HG03175 (cell line): ENCODE measurements at regions not wholly inside any gene's neighbourhood (a gene's known extent, or its start where the extent isn't known, plus 50 kb on each side); places are given as distances from the start of the nearest gene placed in this dataset.
"Not testable (repeated sequence)": the region's sequence is repeated elsewhere in the genome, so short reads cannot be mapped to it uniquely, and the experiment has no call there.

ENCODE experiments used
- ATAC-seq: cut with Tn5 transposase; IDR thresholded peaks from one replicate; pipeline ENCODE4 v1.9.1; 2021; ENCODE audit warnings: mild to moderate bottlenecking, moderate library complexity; ENCODE audit not compliant: unreplicated experiment

- no peak for ATAC-seq
These were observed 1257.2 kb upstream of the CHAC2 start for GRCh38 chr2:52510432-52510831.

GRCh38 chr2:52502476-52502860 is 1265.1 kb upstream of the CHAC2 start:
- no peak for ATAC-seq

GRCh38 chr2:52501715-52502475 is 1265.7 kb upstream of the CHAC2 start:
- ATAC-seq, result no peak

- ATAC-seq, result no peak
These were observed 1267.0 kb upstream of the CHAC2 start for GRCh38 chr2:52500561-52500960.

GRCh38 chr2:52498077-52498750 is 1269.4 kb upstream of the CHAC2 start:
- no peak for ATAC-seq

GRCh38 chr2:52495816-52496215 is 1271.8 kb upstream of the CHAC2 start:
- no peak for ATAC-seq

GRCh38 chr2:52477166-52477565 is 1290.4 kb upstream of the CHAC2 start:
- no peak for ATAC-seq

GRCh38 chr2:52475590-52475989 is 1292.0 kb upstream of the CHAC2 start:
- ATAC-seq, result no peak

- no peak for ATAC-seq
These were observed 1293.5 kb upstream of the CHAC2 start for GRCh38 chr2:52474091-52474490.

- no peak for ATAC-seq
These were observed 1294.1 kb upstream of the CHAC2 start for GRCh38 chr2:52473526-52473925.

GRCh38 chr2:52470457-52470856 is 1297.1 kb upstream of the CHAC2 start:
- not testable (repeated sequence) for ATAC-seq

GRCh38 chr2:52467189-52467588 is 1300.4 kb upstream of the CHAC2 start:
- no peak for ATAC-seq

- no peak for ATAC-seq
These were observed 1302.3 kb upstream of the CHAC2 start for GRCh38 chr2:52465287-52465686.

- ATAC-seq, result no peak
These were observed 1304.1 kb upstream of the CHAC2 start for GRCh38 chr2:52463457-52463856.

- ATAC-seq, result no peak
These were observed 1310.8 kb upstream of the CHAC2 start for GRCh38 chr2:52456561-52457377.

- no peak for ATAC-seq
These were observed 1312.6 kb upstream of the CHAC2 start for GRCh38 chr2:52454962-52455361.

GRCh38 chr2:52452201-52452600 is 1315.4 kb upstream of the CHAC2 start:
- no peak for ATAC-seq

- ATAC-seq, result no peak
These were observed 1321.9 kb upstream of the CHAC2 start for GRCh38 chr2:52445686-52446085.

- no peak for ATAC-seq
These were observed 1336.2 kb upstream of the CHAC2 start for GRCh38 chr2:52431352-52431760.

GRCh38 chr2:52429740-52430139 is 1337.9 kb upstream of the CHAC2 start:
- no peak for ATAC-seq

GRCh38 chr2:52429171-52429570 is 1338.4 kb upstream of the CHAC2 start:
- ATAC-seq, result no peak

- ATAC-seq, result no peak
These were observed 1339.4 kb upstream of the CHAC2 start for GRCh38 chr2:52428224-52428623.
